ENCODE measurements at regions not wholly inside any gene's neighbourhood (a gene's known extent, or its start where the extent isn't known, plus 50 kb on each side); places are given as distances from the start of the nearest gene placed in this dataset.

GRCh38 chr6:47964969-47965368 is 146.0 kb downstream of the PTCHD4 start:
- Histone ChIP-seq H3K27ac (no peak overlapping the region), H3K9me3 (ENCODE audit: severe bottlenecking) (no peaks in the 10 kb centered on the region), H3K27me3 (ENCODE audit: insufficient read depth, low read depth, severe bottlenecking) (no peaks in the 10 kb centered on the region), H3K36me3 (no peaks in the 10 kb centered on the region), H3K4me3 (ENCODE audit: low read depth, low read length) (no peak overlapping the region)
- no peak for TF ChIP-seq CTCF (IDR thresholded peaks at IDR 0.05; ENCODE audit: low read depth, low read length)
- no peak for DNase-seq

- Histone ChIP-seq H3K36me3 (no peaks in the 10 kb centered on the region; the same call in 1 of the 2 replicates), H3K27ac (no peak overlapping the region), H3K27me3 (ENCODE audit: insufficient read depth, low read depth, severe bottlenecking) (no peaks in the 10 kb centered on the region), H3K9me3 (ENCODE audit: severe bottlenecking) (no peaks in the 10 kb centered on the region), H3K4me3 (ENCODE audit: low read depth, low read length) (no peak overlapping the region)
- DNase-seq: no peak
- TF ChIP-seq CTCF (IDR thresholded peaks at IDR 0.05; ENCODE audit: low read depth, low read length): no peak
Observed at GRCh38 chr6:47952640-47953039, 158.4 kb downstream of the PTCHD4 start.

- Histone ChIP-seq H3K9me3 (ENCODE audit: severe bottlenecking) (no peaks in the 10 kb centered on the region), H3K36me3 (no peaks in the 10 kb centered on the region), H3K27me3 (ENCODE audit: insufficient read depth, low read depth, severe bottlenecking) (no peaks in the 10 kb centered on the region), H3K4me3 (ENCODE audit: low read depth, low read length) (no peak overlapping the region), H3K27ac (no peak overlapping the region)
- TF ChIP-seq CTCF (IDR thresholded peaks at IDR 0.05; ENCODE audit: low read depth, low read length): no peak
- DNase-seq: no peak
Observed at GRCh38 chr6:47944846-47945245, 163.0 kb downstream of the OPN5 start.

GRCh38 chr6:47938405-47938804 is 156.6 kb downstream of the OPN5 start:
- H3K4me3 ChIP-seq (ENCODE audit: low read depth, low read length): no peak overlapping the region
- DNase-seq: no peak
- TF ChIP-seq CTCF (IDR thresholded peaks at IDR 0.05; ENCODE audit: low read depth, low read length): no peak
- H3K27ac ChIP-seq: no peak overlapping the region
- H3K9me3 ChIP-seq (ENCODE audit: severe bottlenecking): no peaks in the 10 kb centered on the region
- H3K27me3 ChIP-seq (ENCODE audit: insufficient read depth, low read depth, severe bottlenecking): no peaks in the 10 kb centered on the region
- H3K36me3 ChIP-seq: no peaks in the 10 kb centered on the region

GRCh38 chr6:47936820-47937219 is 155.0 kb downstream of the OPN5 start:
- TF ChIP-seq CTCF (IDR thresholded peaks at IDR 0.05; ENCODE audit: low read depth, low read length): no peak

GRCh38 chr6:47934023-47934422 is 152.2 kb downstream of the OPN5 start:
- H3K27ac ChIP-seq: no peak overlapping the region
- H3K36me3 ChIP-seq: no peaks in the 10 kb centered on the region
- H3K9me3 ChIP-seq (ENCODE audit: severe bottlenecking): no peaks in the 10 kb centered on the region
- TF ChIP-seq CTCF (IDR thresholded peaks at IDR 0.05; ENCODE audit: low read depth, low read length): no peak
- H3K27me3 ChIP-seq (ENCODE audit: insufficient read depth, low read depth, severe bottlenecking): no peaks in the 10 kb centered on the region
- DNase-seq: no peak
- H3K4me3 ChIP-seq (ENCODE audit: low read depth, low read length): no peak overlapping the region

More at GRCh38 chr6:47936820-47937219, 155.0 kb downstream of the OPN5 start:
- Histone ChIP-seq H3K36me3 (no peaks in the 10 kb centered on the region), H3K4me3 (ENCODE audit: low read depth, low read length) (no peak overlapping the region), H3K27ac (no peak overlapping the region), H3K27me3 (ENCODE audit: insufficient read depth, low read depth, severe bottlenecking) (no peaks in the 10 kb centered on the region), H3K9me3 (ENCODE audit: severe bottlenecking) (no peaks in the 10 kb centered on the region)
- no peak for DNase-seq
